ENCODE measurements at regions not wholly inside any gene's neighbourhood (a gene's known extent, or its start where the extent isn't known, plus 50 kb on each side); places are given as distances from the start of the nearest gene placed in this dataset.

DNA sequence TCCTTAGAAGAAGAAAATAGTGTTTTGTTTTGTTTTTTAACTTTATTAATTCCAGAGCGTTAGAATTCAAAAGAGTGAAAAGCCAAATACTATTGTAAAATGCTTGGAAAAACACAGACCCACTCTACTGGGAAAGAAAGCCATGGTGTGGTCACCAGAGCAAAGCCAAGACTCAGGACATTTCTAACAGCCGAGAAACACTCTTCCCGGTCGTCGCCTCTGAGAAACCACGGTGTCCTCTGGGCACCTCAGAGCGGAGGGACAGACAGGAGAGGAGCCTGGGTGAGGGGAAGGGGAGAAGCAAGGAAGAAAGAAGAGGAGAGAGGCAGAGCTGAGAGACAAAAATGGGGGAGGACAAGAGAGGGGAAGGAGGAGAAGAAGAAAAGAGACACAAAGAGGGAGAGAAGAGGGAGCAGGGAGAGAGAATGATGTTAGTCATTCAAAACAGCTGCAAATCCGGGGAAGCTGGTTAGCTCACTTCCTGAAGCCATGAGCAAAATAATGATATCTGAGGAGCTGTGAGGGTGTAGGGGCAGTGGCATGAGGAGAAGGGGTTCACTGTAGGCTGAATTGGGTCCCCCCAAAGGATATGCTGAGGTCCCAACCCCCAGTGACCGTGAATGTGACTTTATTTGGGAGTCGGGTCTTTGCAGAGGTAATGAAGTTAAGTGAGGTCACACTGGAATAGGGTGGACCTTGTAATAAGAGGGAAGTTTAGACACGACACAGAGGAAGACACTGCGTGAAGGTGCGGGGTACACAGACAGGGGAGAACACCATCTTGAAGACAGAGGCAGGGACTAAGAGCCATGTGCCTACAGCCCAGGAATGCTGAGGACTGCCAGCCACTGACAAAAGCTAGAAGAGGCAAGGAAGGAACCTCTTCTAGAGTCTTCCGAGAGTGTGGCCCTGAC lies 58.2 kb upstream of the DMRTB1 start:
- no peaks in the 10 kb centered on the region for H3K4me1 Mint-ChIP-seq (ENCODE audit: low read depth, unreplicated experiment)
- no peak for DNase-seq
- TF ChIP-seq CTCF (IDR thresholded peaks at IDR 0.05; ENCODE audit: unreplicated experiment) = no peak
- no peaks in the 10 kb centered on the region for H3K9me3 Mint-ChIP-seq (ENCODE audit: low read depth, unreplicated experiment)
- CTCF ChIA-PET = interaction anchor here (0.6 to 0.7 kb wide), 3 partner anchors 16 to 716 kb away, joined by 3 to 4 read pairs (median 3); no protein-coding TSS in a partner anchor
- peaks cover 84% of the 10 kb centered on the region for H3K27me3 Mint-ChIP-seq (ENCODE audit: unreplicated experiment)
- intact Hi-C loops (cut with micrococcal nuclease; ENCODE audit: unreplicated experiment) = no loop called here
- no TSS peak for BruUV-seq (replicated peaks)
- H3K27ac Mint-ChIP-seq (ENCODE audit: unreplicated experiment) = no peak overlapping the region
- H3K36me3 Mint-ChIP-seq (ENCODE audit: insufficient read depth, unreplicated experiment) = no peaks in the 10 kb centered on the region
- no peak overlapping the region for H3K4me3 Mint-ChIP-seq (ENCODE audit: low read depth, unreplicated experiment)

- CTCF ChIA-PET = no interaction called here
- Mint-ChIP-seq H3K4me3 (ENCODE audit: low read depth, unreplicated experiment) (no peak overlapping the region), H3K9me3 (ENCODE audit: low read depth, unreplicated experiment) (no peaks in the 10 kb centered on the region), H3K27me3 (ENCODE audit: unreplicated experiment) (peaks cover 84% of the 10 kb centered on the region), H3K27ac (ENCODE audit: unreplicated experiment) (no peak overlapping the region), H3K4me1 (ENCODE audit: low read depth, unreplicated experiment) (no peaks in the 10 kb centered on the region), H3K36me3 (ENCODE audit: insufficient read depth, unreplicated experiment) (no peaks in the 10 kb centered on the region)
- DNase-seq = no peak
- no peak for TF ChIP-seq CTCF (IDR thresholded peaks at IDR 0.05; ENCODE audit: unreplicated experiment)
- BruUV-seq (replicated peaks) = no TSS peak
- intact Hi-C loops (cut with micrococcal nuclease; ENCODE audit: unreplicated experiment) = no loop called here
These were observed 57.1 kb upstream of the DMRTB1 start for GRCh38 chr1:53401813-53402745.

DNA sequence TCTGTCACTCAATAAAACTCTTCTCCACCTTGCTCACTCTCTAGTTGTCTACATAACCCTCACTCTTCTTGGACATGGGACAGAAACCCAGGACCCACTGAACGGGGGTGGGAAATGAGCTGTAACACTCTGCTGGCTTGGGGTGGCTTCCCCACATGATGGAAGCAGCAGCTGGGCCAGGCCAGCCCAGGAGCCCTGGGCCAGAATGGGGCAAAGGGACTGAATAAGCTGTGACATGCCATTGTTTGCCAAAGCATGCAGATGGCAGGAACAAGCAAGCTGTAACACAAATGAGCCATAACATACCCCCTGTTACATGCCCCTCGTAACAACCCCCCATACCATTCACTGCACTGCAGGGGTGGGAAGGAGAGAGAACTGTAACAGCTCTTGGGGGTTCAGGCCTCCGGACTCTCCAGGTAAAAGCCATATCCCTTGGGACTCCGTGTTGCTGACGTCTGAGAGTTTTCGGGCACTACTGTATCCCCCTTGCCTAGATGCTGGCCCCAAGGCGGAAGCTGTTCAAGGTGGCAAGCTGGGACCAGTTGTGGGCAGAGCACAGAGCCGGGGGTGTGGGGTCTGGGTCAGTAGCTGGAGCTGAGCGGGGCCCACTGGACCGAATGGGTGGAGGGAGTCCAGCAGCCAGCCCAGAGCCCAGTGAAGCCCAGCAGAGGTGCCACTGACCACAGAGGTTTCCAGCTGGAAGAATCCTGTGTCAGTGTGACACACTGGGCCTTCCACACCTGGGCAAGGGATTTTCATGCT lies 56.1 kb upstream of the DMRTB1 start:
- H3K36me3 Mint-ChIP-seq (ENCODE audit: insufficient read depth, unreplicated experiment) = no peaks in the 10 kb centered on the region
- H3K4me3 Mint-ChIP-seq (ENCODE audit: low read depth, unreplicated experiment) = no peak overlapping the region
- no peaks in the 10 kb centered on the region for H3K4me1 Mint-ChIP-seq (ENCODE audit: low read depth, unreplicated experiment)
- H3K27me3 Mint-ChIP-seq (ENCODE audit: unreplicated experiment) = peaks cover 84% of the 10 kb centered on the region
- intact Hi-C loops (cut with micrococcal nuclease; ENCODE audit: unreplicated experiment) = no loop called here
- BruUV-seq (replicated peaks) = no TSS peak
- DNase-seq = no peak
- H3K27ac Mint-ChIP-seq (ENCODE audit: unreplicated experiment) = no peak overlapping the region
- CTCF ChIA-PET = interaction anchor here (1.0 kb wide), 1 partner anchor 124 kb away, joined by 3 read pairs; no protein-coding TSS in a partner anchor
- TF ChIP-seq CTCF (IDR thresholded peaks at IDR 0.05; ENCODE audit: unreplicated experiment) = no peak
- H3K9me3 Mint-ChIP-seq (ENCODE audit: low read depth, unreplicated experiment) = no peaks in the 10 kb centered on the region

DNA sequence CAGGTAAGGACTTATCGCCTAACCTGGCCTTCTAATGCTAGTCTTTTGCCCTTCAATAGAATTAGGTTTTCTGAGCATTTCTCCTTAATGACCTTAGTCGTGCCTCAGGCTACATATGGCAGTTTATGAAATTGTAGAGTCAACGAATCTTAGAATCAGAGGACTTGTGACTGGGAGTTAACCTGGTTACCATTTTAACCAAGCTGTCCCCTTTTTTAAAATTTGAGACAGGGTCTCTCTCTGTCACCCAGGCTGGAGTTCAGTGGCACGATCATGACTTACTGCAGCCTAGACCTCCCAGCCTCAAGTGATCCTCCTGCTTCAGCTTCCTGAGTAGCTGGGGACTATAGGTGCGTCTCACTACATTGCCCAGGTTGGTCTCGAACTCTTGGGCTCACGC lies 53.5 kb upstream of the DMRTB1 start:
- no peak overlapping the region for H3K27ac Mint-ChIP-seq (ENCODE audit: unreplicated experiment)
- CTCF ChIA-PET = no interaction called here
- H3K4me3 Mint-ChIP-seq (ENCODE audit: low read depth, unreplicated experiment) = no peak overlapping the region
- BruUV-seq (replicated peaks) = no TSS peak
- H3K36me3 Mint-ChIP-seq (ENCODE audit: insufficient read depth, unreplicated experiment) = no peaks in the 10 kb centered on the region
- intact Hi-C loops (cut with micrococcal nuclease; ENCODE audit: unreplicated experiment) = no loop called here
- peaks cover 75% of the 10 kb centered on the region for H3K27me3 Mint-ChIP-seq (ENCODE audit: unreplicated experiment)
- TF ChIP-seq CTCF (IDR thresholded peaks at IDR 0.05; ENCODE audit: unreplicated experiment) = no peak
- no peaks in the 10 kb centered on the region for H3K4me1 Mint-ChIP-seq (ENCODE audit: low read depth, unreplicated experiment)
- no peak for DNase-seq
- H3K9me3 Mint-ChIP-seq (ENCODE audit: low read depth, unreplicated experiment) = no peaks in the 10 kb centered on the region
